GM18498 (cell line): ENCODE measurements at regions not wholly inside any gene's neighbourhood (a gene's known extent, or its start where the extent isn't known, plus 50 kb on each side); places are given as distances from the start of the nearest gene placed in this dataset.

Experiments used
- ATAC-seq: cut with Tn5 transposase; IDR thresholded peaks from one replicate; pipeline ENCODE4 v1.9.1; 2021; ENCODE audit warnings: mild to moderate bottlenecking, moderate library complexity; ENCODE audit not compliant: unreplicated experiment

- no peak for ATAC-seq
Observed at GRCh38 chr21:35256468-35256988, 207.4 kb upstream of the RUNX1 start.

GRCh38 chr21:35254765-35255138, 205.7 kb upstream of the RUNX1 start:
- no peak for ATAC-seq

- ATAC-seq = no peak
Observed at GRCh38 chr21:35254006-35254764, 205.1 kb upstream of the RUNX1 start.

GRCh38 chr21:35252831-35253230, 203.7 kb upstream of the RUNX1 start:
- no peak for ATAC-seq

- ATAC-seq = no peak
Observed at GRCh38 chr21:35249636-35250035, 200.5 kb upstream of the RUNX1 start.

GRCh38 chr21:35245879-35246278, 196.8 kb upstream of the RUNX1 start:
- ATAC-seq = no peak

GRCh38 chr21:35244514-35244913, 195.4 kb upstream of the RUNX1 start:
- ATAC-seq = no peak

GRCh38 chr21:35243171-35243570, 194.1 kb upstream of the RUNX1 start:
- no peak for ATAC-seq

- ATAC-seq = no peak
Observed at GRCh38 chr21:35239811-35240219, 190.7 kb upstream of the RUNX1 start.

GRCh38 chr21:35238119-35238518, 189.0 kb upstream of the RUNX1 start:
- ATAC-seq = no peak

GRCh38 chr21:35237287-35237686, 188.2 kb upstream of the RUNX1 start:
- ATAC-seq = no peak

- ATAC-seq = no peak
Observed at GRCh38 chr21:35236090-35236489, 187.0 kb upstream of the RUNX1 start.

- no peak for ATAC-seq
Observed at GRCh38 chr21:35234725-35235124, 185.6 kb upstream of the RUNX1 start.

GRCh38 chr21:35233756-35234155, 184.7 kb upstream of the RUNX1 start:
- ATAC-seq = no peak

- no peak for ATAC-seq
Observed at GRCh38 chr21:35232545-35233176, 183.6 kb upstream of the RUNX1 start.

GRCh38 chr21:35231090-35231489, 182.0 kb upstream of the RUNX1 start:
- no peak for ATAC-seq

- no peak for ATAC-seq
Observed at GRCh38 chr21:35229290-35229689, 180.2 kb upstream of the RUNX1 start.

- peak; percentile 37 for ATAC-seq
Observed at GRCh38 chr21:35227786-35228185, 178.7 kb upstream of the RUNX1 start.

GRCh38 chr21:35226968-35227744, 178.1 kb upstream of the RUNX1 start:
- ATAC-seq = peak; percentile 78

GRCh38 chr21:35226328-35226727, 177.2 kb upstream of the RUNX1 start:
- no peak for ATAC-seq

GRCh38 chr21:35225573-35225972, 176.5 kb upstream of the RUNX1 start:
- ATAC-seq = no peak
